ENCODE measurements at regions not wholly inside any gene's neighbourhood (a gene's known extent, or its start where the extent isn't known, plus 50 kb on each side); places are given as distances from the start of the nearest gene placed in this dataset.

DNA sequence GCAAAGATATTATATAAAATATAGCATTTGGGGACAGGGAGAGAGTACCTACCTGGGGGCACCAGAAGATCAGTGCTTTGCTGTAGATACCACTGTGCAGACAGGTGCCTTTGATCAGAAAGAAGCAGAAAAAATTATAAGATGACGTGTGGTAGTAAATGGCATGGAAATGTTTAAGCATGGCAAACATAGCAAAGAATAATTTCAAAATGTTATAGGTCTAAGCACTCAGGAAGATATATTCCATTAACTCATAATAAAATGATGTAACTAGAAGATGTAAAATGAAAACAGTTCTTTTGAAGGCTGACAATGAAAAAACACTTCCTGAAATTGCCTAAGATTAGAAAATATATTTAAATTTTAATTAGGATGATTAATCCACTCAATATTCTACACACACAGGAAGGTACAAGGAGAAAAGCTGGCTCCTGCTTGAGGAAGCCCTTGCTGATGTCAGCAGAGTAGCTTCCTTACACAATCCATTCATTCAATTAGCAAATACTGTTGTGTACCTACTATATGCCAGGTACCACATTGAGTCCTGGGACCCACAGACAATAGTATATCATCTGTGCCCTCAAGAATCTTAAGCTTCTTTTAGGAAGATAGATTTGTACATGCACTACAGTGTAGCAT lies 290.2 kb upstream of the CNR1 start:
- H3K4me3 ChIP-seq (replicated peaks; ENCODE audit: insufficient read depth, low read length), result no peak overlapping the region
- TF ChIP-seq SPI1 (IDR thresholded peaks at IDR 0.05; ENCODE audit: borderline replicate concordance, low read depth) (no peak), POLR2AphosphoS5 (IDR thresholded peaks at IDR 0.05; ENCODE audit: low read depth) (no peak)
- TF ChIP-seq, protein P1, sequence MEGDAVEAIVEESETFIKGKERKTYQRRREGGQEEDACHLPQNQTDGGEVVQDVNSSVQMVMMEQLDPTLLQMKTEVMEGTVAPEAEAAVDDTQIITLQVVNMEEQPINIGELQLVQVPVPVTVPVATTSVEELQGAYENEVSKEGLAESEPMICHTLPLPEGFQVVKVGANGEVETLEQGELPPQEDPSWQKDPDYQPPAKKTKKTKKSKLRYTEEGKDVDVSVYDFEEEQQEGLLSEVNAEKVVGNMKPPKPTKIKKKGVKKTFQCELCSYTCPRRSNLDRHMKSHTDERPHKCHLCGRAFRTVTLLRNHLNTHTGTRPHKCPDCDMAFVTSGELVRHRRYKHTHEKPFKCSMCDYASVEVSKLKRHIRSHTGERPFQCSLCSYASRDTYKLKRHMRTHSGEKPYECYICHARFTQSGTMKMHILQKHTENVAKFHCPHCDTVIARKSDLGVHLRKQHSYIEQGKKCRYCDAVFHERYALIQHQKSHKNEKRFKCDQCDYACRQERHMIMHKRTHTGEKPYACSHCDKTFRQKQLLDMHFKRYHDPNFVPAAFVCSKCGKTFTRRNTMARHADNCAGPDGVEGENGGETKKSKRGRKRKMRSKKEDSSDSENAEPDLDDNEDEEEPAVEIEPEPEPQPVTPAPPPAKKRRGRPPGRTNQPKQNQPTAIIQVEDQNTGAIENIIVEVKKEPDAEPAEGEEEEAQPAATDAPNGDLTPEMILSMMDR (IDR thresholded peaks at IDR 0.05; ENCODE audit: insufficient read depth, low read length), result no peak
- TF ChIP-seq, protein P2, sequence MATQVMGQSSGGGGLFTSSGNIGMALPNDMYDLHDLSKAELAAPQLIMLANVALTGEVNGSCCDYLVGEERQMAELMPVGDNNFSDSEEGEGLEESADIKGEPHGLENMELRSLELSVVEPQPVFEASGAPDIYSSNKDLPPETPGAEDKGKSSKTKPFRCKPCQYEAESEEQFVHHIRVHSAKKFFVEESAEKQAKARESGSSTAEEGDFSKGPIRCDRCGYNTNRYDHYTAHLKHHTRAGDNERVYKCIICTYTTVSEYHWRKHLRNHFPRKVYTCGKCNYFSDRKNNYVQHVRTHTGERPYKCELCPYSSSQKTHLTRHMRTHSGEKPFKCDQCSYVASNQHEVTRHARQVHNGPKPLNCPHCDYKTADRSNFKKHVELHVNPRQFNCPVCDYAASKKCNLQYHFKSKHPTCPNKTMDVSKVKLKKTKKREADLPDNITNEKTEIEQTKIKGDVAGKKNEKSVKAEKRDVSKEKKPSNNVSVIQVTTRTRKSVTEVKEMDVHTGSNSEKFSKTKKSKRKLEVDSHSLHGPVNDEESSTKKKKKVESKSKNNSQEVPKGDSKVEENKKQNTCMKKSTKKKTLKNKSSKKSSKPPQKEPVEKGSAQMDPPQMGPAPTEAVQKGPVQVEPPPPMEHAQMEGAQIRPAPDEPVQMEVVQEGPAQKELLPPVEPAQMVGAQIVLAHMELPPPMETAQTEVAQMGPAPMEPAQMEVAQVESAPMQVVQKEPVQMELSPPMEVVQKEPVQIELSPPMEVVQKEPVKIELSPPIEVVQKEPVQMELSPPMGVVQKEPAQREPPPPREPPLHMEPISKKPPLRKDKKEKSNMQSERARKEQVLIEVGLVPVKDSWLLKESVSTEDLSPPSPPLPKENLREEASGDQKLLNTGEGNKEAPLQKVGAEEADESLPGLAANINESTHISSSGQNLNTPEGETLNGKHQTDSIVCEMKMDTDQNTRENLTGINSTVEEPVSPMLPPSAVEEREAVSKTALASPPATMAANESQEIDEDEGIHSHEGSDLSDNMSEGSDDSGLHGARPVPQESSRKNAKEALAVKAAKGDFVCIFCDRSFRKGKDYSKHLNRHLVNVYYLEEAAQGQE (IDR thresholded peaks at IDR 0.05; ENCODE audit: insufficient replicate concordance, low read depth), result no peak
- DNase-seq (ENCODE audit: low read depth in 1 of 2, low spot score in 1 of 2), result no peak
- no peaks in the 10 kb centered on the region for H3K27me3 ChIP-seq (ENCODE audit: insufficient read depth, poor library complexity, severe bottlenecking)
- H3K27ac ChIP-seq (replicated peaks), result no peak overlapping the region

DNA sequence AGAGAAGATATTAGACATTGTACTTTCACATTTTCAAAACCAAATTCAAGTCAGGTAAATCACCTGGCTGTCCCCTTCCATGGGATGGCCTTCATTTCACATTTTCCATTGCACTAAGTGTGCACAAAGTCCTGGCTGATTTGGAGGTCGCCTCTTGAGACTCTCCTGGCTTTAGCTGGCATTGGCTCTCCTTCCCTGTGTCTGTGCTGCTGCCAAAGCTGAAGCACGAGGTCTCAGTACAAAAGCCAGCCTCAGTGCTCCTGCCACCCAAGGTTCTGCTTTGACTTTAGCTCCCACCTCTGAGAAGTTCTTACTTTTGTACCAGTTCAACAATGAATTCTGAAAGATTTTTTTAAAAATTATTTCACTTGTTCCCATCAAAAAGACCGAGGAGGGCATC lies 289.2 kb upstream of the CNR1 start:
- TF ChIP-seq GABPA (IDR thresholded peaks at IDR 0.05; ENCODE audit: low read depth), result no peak
- TF ChIP-seq, protein P2 (IDR thresholded peaks at IDR 0.05; ENCODE audit: insufficient replicate concordance, low read depth), result no peak
- TF ChIP-seq, protein P1 (IDR thresholded peaks at IDR 0.05; ENCODE audit: insufficient read depth, low read length), result no peak
- TF ChIP-seq SPI1 (IDR thresholded peaks at IDR 0.05; ENCODE audit: borderline replicate concordance, low read depth), result no peak
- no peak for TF ChIP-seq POLR2AphosphoS5 (IDR thresholded peaks at IDR 0.05; ENCODE audit: low read depth)
- DNase-seq (ENCODE audit: low read depth in 1 of 2, low spot score in 1 of 2), result no peak

DNA sequence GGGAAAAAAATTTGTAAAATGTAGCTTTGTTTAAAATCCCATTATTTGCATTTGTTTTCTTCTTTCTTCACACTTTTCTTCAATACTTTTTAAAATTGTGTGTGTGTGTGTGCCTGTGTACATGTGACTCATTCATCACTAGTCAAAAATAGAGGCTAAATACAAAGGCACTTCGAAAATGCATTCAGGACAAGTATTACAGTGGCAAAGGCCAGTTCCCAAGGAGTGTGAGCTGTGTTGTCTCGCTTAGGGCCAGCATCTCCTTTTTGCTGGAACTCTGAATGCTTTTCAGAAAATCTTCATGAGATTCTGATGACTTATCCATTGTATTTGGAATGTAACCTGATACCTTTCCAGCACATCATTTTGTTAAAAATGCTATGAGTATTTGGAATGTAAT lies 288.5 kb upstream of the CNR1 start:
- no peak overlapping the region for H3K4me3 ChIP-seq (replicated peaks; ENCODE audit: insufficient read depth, low read length)
- no peak for TF ChIP-seq SPI1 (IDR thresholded peaks at IDR 0.05; ENCODE audit: borderline replicate concordance, low read depth)
- TF ChIP-seq, protein P2 (IDR thresholded peaks at IDR 0.05; ENCODE audit: insufficient replicate concordance, low read depth), result no peak
- TF ChIP-seq GABPA (IDR thresholded peaks at IDR 0.05; ENCODE audit: low read depth), result no peak
- TF ChIP-seq, protein P1 (IDR thresholded peaks at IDR 0.05; ENCODE audit: insufficient read depth, low read length), result no peak
- no peak for TF ChIP-seq POLR2AphosphoS5 (IDR thresholded peaks at IDR 0.05; ENCODE audit: low read depth)
- no peaks in the 10 kb centered on the region for H3K27me3 ChIP-seq (ENCODE audit: insufficient read depth, poor library complexity, severe bottlenecking)
- no peak for DNase-seq (ENCODE audit: low read depth in 1 of 2, low spot score in 1 of 2)
- no peak overlapping the region for H3K27ac ChIP-seq (replicated peaks)

More for the DNA sequence above, 289.2 kb upstream of the CNR1 start:
- H3K27ac ChIP-seq (replicated peaks), result no peak overlapping the region
- H3K27me3 ChIP-seq (ENCODE audit: insufficient read depth, poor library complexity, severe bottlenecking), result no peaks in the 10 kb centered on the region
- no peak overlapping the region for H3K4me3 ChIP-seq (replicated peaks; ENCODE audit: insufficient read depth, low read length)
